ENCODE measurements at regions not wholly inside any gene's neighbourhood (a gene's known extent, or its start where the extent isn't known, plus 50 kb on each side); places are given as distances from the start of the nearest gene placed in this dataset.

GRCh38 chr1:170313306-170313705, 167.5 kb downstream of the NTMT2 start:
- Histone ChIP-seq H3K4me1 (ENCODE audit: control extremely low read depth in 1 of 4, control insufficient read depth in 4 of 4, insufficient read depth in 4 of 4, low read length in 3 of 4) (no peaks in the 10 kb centered on the region), H3K27ac (ENCODE audit: insufficient read depth in 1 of 2, low read depth in 1 of 2, low read length in 2 of 2, poor library complexity in 1 of 2, severe bottlenecking in 2 of 2) (no peak overlapping the region), H3K9me3 (ENCODE audit: control extremely low read depth in 1 of 5, control insufficient read depth in 4 of 5, insufficient read depth in 2 of 5, low read depth in 1 of 5, low read length in 4 of 5) (no peaks in the 10 kb centered on the region), H3K36me3 (ENCODE audit: control insufficient read depth in 4 of 4, insufficient read depth in 4 of 4, low read length in 3 of 4) (no peaks in the 10 kb centered on the region), H3K27me3 (replicated peaks in 2 of 5; ENCODE audit: control insufficient read depth in 4 of 5, insufficient read depth in 5 of 5, low read length in 4 of 5) (no peaks in the 10 kb centered on the region), H3K4me3 (ENCODE audit: control insufficient read depth in 1 of 7, extremely low read depth in 1 of 7, insufficient read depth in 4 of 7, low read depth in 2 of 7, low read length in 6 of 7) (no peak overlapping the region)
- no peak for DNase-seq
- WGBS (ENCODE audit: insufficient coverage) = 100% methylated on average over 2 of the region's 3 CpGs
- POLR2A ChIA-PET = no interaction called here
- CTCF ChIA-PET = no interaction called here

GRCh38 chr1:170316270-170316669, 170.5 kb downstream of the NTMT2 start:
- 92% methylated on average over 5 of the region's 5 CpGs for WGBS (ENCODE audit: insufficient coverage)
- Histone ChIP-seq H3K36me3 (ENCODE audit: control insufficient read depth in 4 of 4, insufficient read depth in 4 of 4, low read length in 3 of 4) (no peaks in the 10 kb centered on the region), H3K9me3 (ENCODE audit: control extremely low read depth in 1 of 5, control insufficient read depth in 4 of 5, insufficient read depth in 2 of 5, low read depth in 1 of 5, low read length in 4 of 5) (no peaks in the 10 kb centered on the region), H3K4me3 (ENCODE audit: control insufficient read depth in 1 of 7, extremely low read depth in 1 of 7, insufficient read depth in 4 of 7, low read depth in 2 of 7, low read length in 6 of 7) (no peak overlapping the region), H3K27ac (ENCODE audit: insufficient read depth in 1 of 2, low read depth in 1 of 2, low read length in 2 of 2, poor library complexity in 1 of 2, severe bottlenecking in 2 of 2) (no peak overlapping the region), H3K4me1 (ENCODE audit: control extremely low read depth in 1 of 4, control insufficient read depth in 4 of 4, insufficient read depth in 4 of 4, low read length in 3 of 4) (no peaks in the 10 kb centered on the region), H3K27me3 (replicated peaks in 2 of 5; ENCODE audit: control insufficient read depth in 4 of 5, insufficient read depth in 5 of 5, low read length in 4 of 5) (no peaks in the 10 kb centered on the region)
- no peak for DNase-seq
- POLR2A ChIA-PET = no interaction called here
- CTCF ChIA-PET = no interaction called here

GRCh38 chr1:170318141-170318540, 172.4 kb downstream of the NTMT2 start:
- no peak for DNase-seq
- ChIA-PET CTCF (no interaction called here), POLR2A (no interaction called here)
- H3K4me1 ChIP-seq (ENCODE audit: control extremely low read depth in 1 of 4, control insufficient read depth in 4 of 4, insufficient read depth in 4 of 4, low read length in 3 of 4) = no peaks in the 10 kb centered on the region
- no CpG with 5 or more reads among the region's 1 CpG for WGBS (ENCODE audit: insufficient coverage)
- H3K27me3 ChIP-seq (replicated peaks in 2 of 5; ENCODE audit: control insufficient read depth in 4 of 5, insufficient read depth in 5 of 5, low read length in 4 of 5) = no peaks in the 10 kb centered on the region
- H3K4me3 ChIP-seq (ENCODE audit: control insufficient read depth in 1 of 7, extremely low read depth in 1 of 7, insufficient read depth in 4 of 7, low read depth in 2 of 7, low read length in 6 of 7) = no peak overlapping the region
- H3K9me3 ChIP-seq (ENCODE audit: control extremely low read depth in 1 of 5, control insufficient read depth in 4 of 5, insufficient read depth in 2 of 5, low read depth in 1 of 5, low read length in 4 of 5) = no peaks in the 10 kb centered on the region
- H3K27ac ChIP-seq (ENCODE audit: insufficient read depth in 1 of 2, low read depth in 1 of 2, low read length in 2 of 2, poor library complexity in 1 of 2, severe bottlenecking in 2 of 2) = no peak overlapping the region
- H3K36me3 ChIP-seq (ENCODE audit: control insufficient read depth in 4 of 4, insufficient read depth in 4 of 4, low read length in 3 of 4) = no peaks in the 10 kb centered on the region

GRCh38 chr1:170318736-170319135, 173.0 kb downstream of the NTMT2 start:
- CTCF ChIA-PET = no interaction called here
- Histone ChIP-seq H3K4me1 (ENCODE audit: control extremely low read depth in 1 of 4, control insufficient read depth in 4 of 4, insufficient read depth in 4 of 4, low read length in 3 of 4) (no peaks in the 10 kb centered on the region), H3K4me3 (ENCODE audit: control insufficient read depth in 1 of 7, extremely low read depth in 1 of 7, insufficient read depth in 4 of 7, low read depth in 2 of 7, low read length in 6 of 7) (no peak overlapping the region), H3K27ac (ENCODE audit: insufficient read depth in 1 of 2, low read depth in 1 of 2, low read length in 2 of 2, poor library complexity in 1 of 2, severe bottlenecking in 2 of 2) (no peak overlapping the region), H3K27me3 (replicated peaks in 2 of 5; ENCODE audit: control insufficient read depth in 4 of 5, insufficient read depth in 5 of 5, low read length in 4 of 5) (no peaks in the 10 kb centered on the region), H3K9me3 (ENCODE audit: control extremely low read depth in 1 of 5, control insufficient read depth in 4 of 5, insufficient read depth in 2 of 5, low read depth in 1 of 5, low read length in 4 of 5) (no peaks in the 10 kb centered on the region), H3K36me3 (ENCODE audit: control insufficient read depth in 4 of 4, insufficient read depth in 4 of 4, low read length in 3 of 4) (no peaks in the 10 kb centered on the region)
- DNase-seq = no peak
- POLR2A ChIA-PET = no interaction called here

GRCh38 chr1:170321113-170321512, 175.4 kb downstream of the NTMT2 start:
- POLR2A ChIA-PET = no interaction called here
- no peaks in the 10 kb centered on the region for H3K4me1 ChIP-seq (ENCODE audit: control extremely low read depth in 1 of 4, control insufficient read depth in 4 of 4, insufficient read depth in 4 of 4, low read length in 3 of 4)
- H3K27ac ChIP-seq (ENCODE audit: insufficient read depth in 1 of 2, low read depth in 1 of 2, low read length in 2 of 2, poor library complexity in 1 of 2, severe bottlenecking in 2 of 2) = no peak overlapping the region
- no peak for DNase-seq
- H3K9me3 ChIP-seq (ENCODE audit: control extremely low read depth in 1 of 5, control insufficient read depth in 4 of 5, insufficient read depth in 2 of 5, low read depth in 1 of 5, low read length in 4 of 5) = no peaks in the 10 kb centered on the region
- H3K4me3 ChIP-seq (ENCODE audit: control insufficient read depth in 1 of 7, extremely low read depth in 1 of 7, insufficient read depth in 4 of 7, low read depth in 2 of 7, low read length in 6 of 7) = no peak overlapping the region
- WGBS (ENCODE audit: insufficient coverage) = 100% methylated on average over 4 of the region's 6 CpGs
- H3K27me3 ChIP-seq (replicated peaks in 2 of 5; ENCODE audit: control insufficient read depth in 4 of 5, insufficient read depth in 5 of 5, low read length in 4 of 5) = peaks cover 0 to 2% (median 0%) of the 10 kb centered on the region in 5 experiments
- no peaks in the 10 kb centered on the region for H3K36me3 ChIP-seq (ENCODE audit: control insufficient read depth in 4 of 4, insufficient read depth in 4 of 4, low read length in 3 of 4)
- CTCF ChIA-PET = no interaction called here

GRCh38 chr1:170326186-170326585, 180.4 kb downstream of the NTMT2 start:
- no peaks in the 10 kb centered on the region for H3K4me1 ChIP-seq (ENCODE audit: control extremely low read depth in 1 of 4, control insufficient read depth in 4 of 4, insufficient read depth in 4 of 4, low read length in 3 of 4)
- no peak overlapping the region for H3K4me3 ChIP-seq (ENCODE audit: control insufficient read depth in 1 of 7, extremely low read depth in 1 of 7, insufficient read depth in 4 of 7, low read depth in 2 of 7, low read length in 6 of 7)
- POLR2A ChIA-PET = no interaction called here
- H3K27me3 ChIP-seq (replicated peaks in 2 of 5; ENCODE audit: control insufficient read depth in 4 of 5, insufficient read depth in 5 of 5, low read length in 4 of 5) = peaks cover 0 to 4% (median 0%) of the 10 kb centered on the region in 5 experiments
- no peak overlapping the region for H3K27ac ChIP-seq (ENCODE audit: insufficient read depth in 1 of 2, low read depth in 1 of 2, low read length in 2 of 2, poor library complexity in 1 of 2, severe bottlenecking in 2 of 2)
- H3K9me3 ChIP-seq (ENCODE audit: control extremely low read depth in 1 of 5, control insufficient read depth in 4 of 5, insufficient read depth in 2 of 5, low read depth in 1 of 5, low read length in 4 of 5) = peaks cover 0 to 2% (median 0%) of the 10 kb centered on the region in 5 experiments
- DNase-seq = no peak
- CTCF ChIA-PET = no interaction called here
- no peaks in the 10 kb centered on the region for H3K36me3 ChIP-seq (ENCODE audit: control insufficient read depth in 4 of 4, insufficient read depth in 4 of 4, low read length in 3 of 4)
- WGBS (ENCODE audit: insufficient coverage) = 100% methylated on average over 1 of the region's 1 CpG

- Histone ChIP-seq H3K27me3 (replicated peaks in 2 of 5; ENCODE audit: control insufficient read depth in 4 of 5, insufficient read depth in 5 of 5, low read length in 4 of 5) (no peaks in the 10 kb centered on the region), H3K27ac (ENCODE audit: insufficient read depth in 1 of 2, low read depth in 1 of 2, low read length in 2 of 2, poor library complexity in 1 of 2, severe bottlenecking in 2 of 2) (no peak overlapping the region), H3K4me1 (ENCODE audit: control extremely low read depth in 1 of 4, control insufficient read depth in 4 of 4, insufficient read depth in 4 of 4, low read length in 3 of 4) (no peaks in the 10 kb centered on the region), H3K9me3 (ENCODE audit: control extremely low read depth in 1 of 5, control insufficient read depth in 4 of 5, insufficient read depth in 2 of 5, low read depth in 1 of 5, low read length in 4 of 5) (peaks cover 0 to 5% (median 0%) of the 10 kb centered on the region in 5 experiments), H3K4me3 (ENCODE audit: control insufficient read depth in 1 of 7, extremely low read depth in 1 of 7, insufficient read depth in 4 of 7, low read depth in 2 of 7, low read length in 6 of 7) (no peak overlapping the region), H3K36me3 (ENCODE audit: control insufficient read depth in 4 of 4, insufficient read depth in 4 of 4, low read length in 3 of 4) (no peaks in the 10 kb centered on the region)
- no peak for DNase-seq
- ChIA-PET CTCF (no interaction called here), POLR2A (no interaction called here)
Measured at GRCh38 chr1:170332801-170333200, 187.0 kb downstream of the NTMT2 start.
